OCI-LY3 (cell line): ENCODE measurements at regions not wholly inside any gene's neighbourhood (a gene's known extent, or its start where the extent isn't known, plus 50 kb on each side); places are given as distances from the start of the nearest gene placed in this dataset.

Experiments
- CTCF ChIP-seq: fragments of 200-600, 300-600 bp; sonication (generic); IDR thresholded peaks from 2 replicates; pipeline ENCODE4 v1.5.1; 2014; ENCODE audit warnings: antibody characterized with exemption, low read length, low read depth
- EZH2phosphoT487 ChIP-seq: fragments of 200-600 bp; shearing (Covaris generic); IDR thresholded peaks from 2 replicates; pipeline ENCODE4 v1.6.1; 2018; ENCODE audit warnings: antibody characterized with exemption, mixed run types, low read depth

- TF ChIP-seq CTCF = no peak
- TF ChIP-seq EZH2phosphoT487 = no peak
Measured at GRCh38 chr5:122722341-122722740, 52.5 kb upstream of the SNX2 start.
